Ovary (tissue), 3 donors: ENCODE measurements at regions not wholly inside any gene's neighbourhood (a gene's known extent, or its start where the extent isn't known, plus 50 kb on each side); places are given as distances from the start of the nearest gene placed in this dataset.

ENCODE experiments used
- POLR2A ChIP-seq: fragments of 450-650 bp; IDR thresholded peaks from one replicate; pipeline ENCODE4 v1.6.1; 2017; ENCODE audit warnings: antibody characterized with exemption, mild to moderate bottlenecking, moderate library complexity
- TF ChIP-seq, protein P1 (sequence below), 3 donors: fragments of 450-650 bp in 2 of 3; fragments of 200-600 bp in 1 of 3; IDR thresholded peaks; one replicate each; pipeline versions ENCODE4 v1.5.1 to v1.8.0; 2016 to 2022; ENCODE audit warnings: antibody characterized with exemption in 3 of 3, mild to moderate bottlenecking in 1 of 3
- donor health status: DM: no; HTN: no; CAD: no.

DNA sequence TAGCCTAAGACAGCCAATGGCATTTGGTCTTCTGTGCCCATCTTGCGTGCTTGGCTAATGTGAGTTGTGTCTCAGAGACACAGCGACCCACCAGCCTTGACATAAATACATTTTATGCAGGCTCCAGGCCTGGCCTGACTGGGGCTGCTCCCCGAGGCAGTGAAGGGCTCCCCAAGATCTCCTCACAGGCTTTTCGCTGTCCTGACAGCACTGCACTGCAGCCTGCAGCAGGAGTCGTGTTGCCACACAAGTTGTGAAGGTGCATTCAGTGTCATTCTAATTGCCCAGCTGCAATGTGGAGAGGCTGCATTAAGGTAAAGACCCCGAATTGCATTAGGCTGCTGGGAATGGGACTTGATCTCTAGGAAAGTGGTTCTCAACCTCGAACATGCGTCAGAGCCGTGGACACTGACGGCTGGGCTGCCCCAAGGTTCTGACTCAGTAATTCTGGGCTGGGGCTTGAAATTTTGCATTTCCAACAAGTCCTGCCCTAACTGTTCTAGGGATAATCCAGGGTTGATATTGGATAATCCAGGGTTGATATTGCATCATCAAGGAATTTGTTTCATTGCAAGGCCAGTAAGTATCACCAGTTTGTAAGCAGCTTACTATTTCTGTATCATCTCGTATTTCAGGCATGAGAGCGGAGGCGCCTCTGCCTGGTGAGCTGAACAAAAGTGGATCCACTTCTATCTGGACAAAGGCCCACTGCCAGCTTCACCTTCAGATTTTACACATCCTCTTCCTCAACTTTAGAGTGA, 108.7 kb upstream of the INSIG1 start:
- TF ChIP-seq, protein P1, sequence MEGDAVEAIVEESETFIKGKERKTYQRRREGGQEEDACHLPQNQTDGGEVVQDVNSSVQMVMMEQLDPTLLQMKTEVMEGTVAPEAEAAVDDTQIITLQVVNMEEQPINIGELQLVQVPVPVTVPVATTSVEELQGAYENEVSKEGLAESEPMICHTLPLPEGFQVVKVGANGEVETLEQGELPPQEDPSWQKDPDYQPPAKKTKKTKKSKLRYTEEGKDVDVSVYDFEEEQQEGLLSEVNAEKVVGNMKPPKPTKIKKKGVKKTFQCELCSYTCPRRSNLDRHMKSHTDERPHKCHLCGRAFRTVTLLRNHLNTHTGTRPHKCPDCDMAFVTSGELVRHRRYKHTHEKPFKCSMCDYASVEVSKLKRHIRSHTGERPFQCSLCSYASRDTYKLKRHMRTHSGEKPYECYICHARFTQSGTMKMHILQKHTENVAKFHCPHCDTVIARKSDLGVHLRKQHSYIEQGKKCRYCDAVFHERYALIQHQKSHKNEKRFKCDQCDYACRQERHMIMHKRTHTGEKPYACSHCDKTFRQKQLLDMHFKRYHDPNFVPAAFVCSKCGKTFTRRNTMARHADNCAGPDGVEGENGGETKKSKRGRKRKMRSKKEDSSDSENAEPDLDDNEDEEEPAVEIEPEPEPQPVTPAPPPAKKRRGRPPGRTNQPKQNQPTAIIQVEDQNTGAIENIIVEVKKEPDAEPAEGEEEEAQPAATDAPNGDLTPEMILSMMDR (IDR thresholded peaks at IDR 0.05): no peak
- TF ChIP-seq POLR2A: no peak
